A549 (cell line): ENCODE measurements at regions not wholly inside any gene's neighbourhood (a gene's known extent, or its start where the extent isn't known, plus 50 kb on each side); places are given as distances from the start of the nearest gene placed in this dataset.

ENCODE experiments used
- ATAC-seq, 2 experiments: fragments of 200-7000 bp in 1 of 2; fragments of >200 bp in 1 of 2; cut with Nextera tagmentation in 1 of 2; cut with Tn5 transposase in 1 of 2; 3 replicates each; pipeline versions ENCODE4 v1.8.0 to v1.9.1; 2018 to 2020; ENCODE audit warnings: mild to moderate bottlenecking in 1 of 2, moderate library complexity in 1 of 2
- CTCF ChIA-PET: fragments of 300-600 bp; sonication (Branson Sonifier 250); formaldehyde crosslinking; extraction: SDS; loops from one replicate; lab custom pipeline; 2021; ENCODE audit warnings: antibody characterized with exemption, inconsistent platforms; lab: Yijun Ruan, JAX
- POLR2A ChIA-PET: fragments of 350-600 bp; formaldehyde crosslinking; extraction: SDS; loops from one replicate; lab custom pipeline; 2021; ENCODE audit warnings: antibody characterized with exemption, inconsistent platforms; lab: Yijun Ruan, JAX
- DNase-seq, 2 experiments: peaks; one replicate each; pipeline versions ENCODE4 v3.0.0 to v3.0.0-alpha.2; 2011 to 2016; ENCODE audit warnings: low read depth in 1 of 2, low spot score in 1 of 2
- FAIRE-seq: peaks from 2 replicates; lab custom pipeline; 2011; peaks lifted over from hg19 to GRCh38; lab: Jason Lieb, UNC
- H3K27ac ChIP-seq, 2 experiments: fragments of >200 bp; sonication (Bioruptor Twin); formaldehyde crosslinking; 3 replicates each; pipeline ENCODE4 v1.5.1; 2016 to 2017
- H3K4me1 ChIP-seq: fragments of >200 bp; sonication (Bioruptor Twin); formaldehyde crosslinking; 3 replicates; pipeline ENCODE4 v1.6.1; 2016
- H3K4me2 ChIP-seq: fragments of >200 bp; sonication (Bioruptor Twin); formaldehyde crosslinking; 3 replicates; pipeline ENCODE4 v1.6.1; 2016
- H3K4me3 ChIP-seq: fragments of >200 bp; sonication (Bioruptor Twin); formaldehyde crosslinking; 3 replicates; pipeline ENCODE4 v1.5.1; 2016
- H3K9me3 ChIP-seq: fragments of >200 bp; sonication (Bioruptor Twin); formaldehyde crosslinking; 3 replicates; pipeline ENCODE4 v1.6.1; 2016
- CBX2 ChIP-seq: fragments of 200-600 bp; sonication (generic); IDR thresholded peaks from 2 replicates; pipeline ENCODE4 v1.6.1; 2016; ENCODE audit warnings: low read depth, mild to moderate bottlenecking, borderline replicate concordance
- CHD2 ChIP-seq: fragments of 150-350 bp; IDR thresholded peaks from 2 replicates; pipeline ENCODE4 v1.6.1; 2014; ENCODE audit warnings: low read length; ENCODE audit not compliant: partially characterized antibody
- CHD4 ChIP-seq: fragments of 200-600 bp; sonication (generic); IDR thresholded peaks from 2 replicates; pipeline ENCODE4 v1.6.1; 2016; ENCODE audit warnings: antibody characterized with exemption, mild to moderate bottlenecking, borderline replicate concordance
- FOSB ChIP-seq: fragments of 250-450 bp; sonication (Bioruptor Pico); IDR thresholded peaks from 2 replicates; pipeline ENCODE4 v1.5.0; 2020; ENCODE audit warnings: mild to moderate bottlenecking, moderate library complexity
- FOXS1 ChIP-seq: fragments of 250-450 bp; sonication (Bioruptor Pico); IDR thresholded peaks from 2 replicates; pipeline ENCODE4 v1.5.0; 2020; ENCODE audit warnings: mild to moderate bottlenecking, moderate library complexity
- HDAC2 ChIP-seq: fragments of 200-600 bp; sonication (generic); IDR thresholded peaks from 2 replicates; pipeline ENCODE4 v1.6.1; 2016
- HEYL ChIP-seq: fragments of 250-450 bp; sonication (Bioruptor Pico); IDR thresholded peaks from 2 replicates; pipeline ENCODE4 v1.8.0; 2021; ENCODE audit warnings: mild to moderate bottlenecking, moderate library complexity
- HOXB13 ChIP-seq: fragments of 250-450 bp; sonication (Bioruptor Pico); IDR thresholded peaks from 2 replicates; pipeline ENCODE4 v1.5.0; 2020; ENCODE audit warnings: low read depth, mild to moderate bottlenecking, moderate library complexity
- HOXB5 ChIP-seq: fragments of 250-450 bp; sonication (Bioruptor Pico); IDR thresholded peaks from 2 replicates; pipeline ENCODE4 v1.5.0; 2020; ENCODE audit warnings: mild to moderate bottlenecking, moderate library complexity
- KDM1A ChIP-seq: fragments of 200-600 bp; sonication (generic); IDR thresholded peaks from 2 replicates; pipeline ENCODE4 v1.6.1; 2016; ENCODE audit warnings: low read depth, mild to moderate bottlenecking
- MAFK ChIP-seq: fragments of 450-650 bp; IDR thresholded peaks from 2 replicates; pipeline ENCODE4 v1.6.1; 2014; ENCODE audit not compliant: partially characterized antibody
- MAZ ChIP-seq: fragments of 150-350 bp; IDR thresholded peaks from 2 replicates; pipeline ENCODE4 v1.6.1; 2014; ENCODE audit warnings: antibody characterized with exemption, low read depth, low read length, borderline replicate concordance
- NPAS2 ChIP-seq: fragments of 250-450 bp; sonication (Bioruptor Pico); IDR thresholded peaks from 2 replicates; pipeline ENCODE4 v1.8.0; 2022; ENCODE audit warnings: mild to moderate bottlenecking, moderate library complexity, borderline replicate concordance
- NR3C1 ChIP-seq: fragments of >200 bp; sonication (Bioruptor Twin); formaldehyde crosslinking; IDR thresholded peaks from 3 replicates; pipeline ENCODE4 v1.6.1; 2017
- POLR2A ChIP-seq: IDR thresholded peaks from 2 replicates; pipeline ENCODE4 v1.6.1; 2012; ENCODE audit warnings: mild to moderate bottlenecking, low read length
- POLR2AphosphoS2 ChIP-seq: conservative IDR thresholded peaks from 2 replicates; pipeline ENCODE4 v1.6.1; 2012; ENCODE audit warnings: low read length, improper control_type of control experiment, inconsistent platforms
- RARB ChIP-seq: fragments of 250-450 bp; sonication (Bioruptor Pico); IDR thresholded peaks from 2 replicates; pipeline ENCODE4 v1.8.0; 2021; ENCODE audit warnings: mild to moderate bottlenecking, moderate library complexity
- ZSCAN20 ChIP-seq: fragments of 250-450 bp; sonication (Bioruptor Pico); IDR thresholded peaks from 2 replicates; pipeline ENCODE4 v1.8.0; 2022; ENCODE audit warnings: mild to moderate bottlenecking, moderate library complexity
- WGBS: methylation state at CpG from one replicate; pipeline ENCODE4 v1.1.6; 2017; ENCODE audit errors: missing lambda C conversion rate; 5-methylcytosine and 5-hydroxymethylcytosine counted together
- TF ChIP-seq, protein P1 (sequence below): IDR thresholded peaks from 2 replicates; pipeline ENCODE4 v1.6.1; 2012; ENCODE audit warnings: low read depth, borderline replicate concordance
- TF ChIP-seq, protein P2 (sequence below): fragments of 150-350 bp; IDR thresholded peaks from 2 replicates; pipeline ENCODE4 v1.6.1; 2014; ENCODE audit warnings: low read depth, mild to moderate bottlenecking, low read length
- TF ChIP-seq, protein P3 (sequence below): fragments of 200-600 bp; sonication (generic); IDR thresholded peaks from 2 replicates; pipeline ENCODE4 v1.6.1; 2016; ENCODE audit warnings: antibody characterized with exemption, mild to moderate bottlenecking, moderate library complexity
- TF ChIP-seq, protein P4 (sequence below): fragments of >200 bp; sonication (Bioruptor Twin); formaldehyde crosslinking; IDR thresholded peaks from 3 replicates; pipeline ENCODE4 v1.5.1; 2016
- TF ChIP-seq, protein P5 (sequence below): fragments of 250-450 bp; sonication (Bioruptor Pico); IDR thresholded peaks from 2 replicates; pipeline ENCODE4 v1.5.0; 2020; ENCODE audit warnings: low read depth, mild to moderate bottlenecking, moderate library complexity
- TF ChIP-seq, protein P6 (sequence below): fragments of >200 bp; sonication (Bioruptor Twin); formaldehyde crosslinking; IDR thresholded peaks from 2 replicates; pipeline ENCODE4 v1.6.1; 2016

DNA sequence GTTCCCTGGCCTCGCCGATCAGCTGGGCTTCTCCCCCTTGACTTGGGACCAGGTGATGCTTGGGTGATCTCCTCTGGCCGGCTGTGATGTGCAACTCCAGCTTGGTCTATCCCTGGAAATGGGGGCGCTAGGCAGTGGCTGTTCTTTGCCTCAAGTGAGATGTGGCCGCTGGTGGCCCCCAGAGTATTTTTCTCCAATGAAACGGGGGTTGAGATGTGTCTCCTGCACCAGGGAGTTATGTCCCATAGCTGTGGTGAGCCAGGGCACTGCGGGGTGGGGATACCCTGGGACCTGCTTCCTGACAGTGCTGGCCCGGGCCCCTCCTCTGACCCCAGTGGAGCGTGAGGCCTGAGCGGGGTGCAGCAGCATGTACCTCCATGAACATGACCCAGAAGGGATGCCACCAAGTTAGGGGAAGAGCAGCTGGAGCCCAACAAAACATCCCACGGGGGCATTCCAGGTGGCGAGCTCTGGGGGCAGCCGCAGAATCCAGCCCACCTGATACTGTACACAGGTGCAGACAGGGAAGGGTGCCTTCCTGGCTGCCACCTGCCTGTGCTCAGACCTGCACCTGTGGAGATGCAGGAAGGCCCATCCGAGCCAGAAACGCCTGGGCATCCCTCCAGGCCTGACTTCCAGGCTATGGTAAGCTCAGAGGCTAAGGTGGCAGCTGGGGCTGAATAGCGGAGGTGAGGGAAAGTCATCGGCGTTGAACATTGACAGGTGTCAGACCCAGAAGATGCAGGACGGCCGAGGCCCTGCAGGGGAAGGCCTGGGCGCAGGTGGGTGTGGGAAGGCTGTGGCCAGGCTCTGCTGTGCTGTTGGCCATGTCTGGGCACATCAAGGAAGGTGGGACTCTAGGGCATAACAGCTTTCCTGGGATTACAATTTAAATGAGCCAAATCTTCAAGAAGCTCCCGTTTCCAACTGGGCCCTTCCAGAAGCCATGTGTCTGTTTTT, 97.3 kb downstream of the CTTN start:
- no peak for FAIRE-seq

DNA sequence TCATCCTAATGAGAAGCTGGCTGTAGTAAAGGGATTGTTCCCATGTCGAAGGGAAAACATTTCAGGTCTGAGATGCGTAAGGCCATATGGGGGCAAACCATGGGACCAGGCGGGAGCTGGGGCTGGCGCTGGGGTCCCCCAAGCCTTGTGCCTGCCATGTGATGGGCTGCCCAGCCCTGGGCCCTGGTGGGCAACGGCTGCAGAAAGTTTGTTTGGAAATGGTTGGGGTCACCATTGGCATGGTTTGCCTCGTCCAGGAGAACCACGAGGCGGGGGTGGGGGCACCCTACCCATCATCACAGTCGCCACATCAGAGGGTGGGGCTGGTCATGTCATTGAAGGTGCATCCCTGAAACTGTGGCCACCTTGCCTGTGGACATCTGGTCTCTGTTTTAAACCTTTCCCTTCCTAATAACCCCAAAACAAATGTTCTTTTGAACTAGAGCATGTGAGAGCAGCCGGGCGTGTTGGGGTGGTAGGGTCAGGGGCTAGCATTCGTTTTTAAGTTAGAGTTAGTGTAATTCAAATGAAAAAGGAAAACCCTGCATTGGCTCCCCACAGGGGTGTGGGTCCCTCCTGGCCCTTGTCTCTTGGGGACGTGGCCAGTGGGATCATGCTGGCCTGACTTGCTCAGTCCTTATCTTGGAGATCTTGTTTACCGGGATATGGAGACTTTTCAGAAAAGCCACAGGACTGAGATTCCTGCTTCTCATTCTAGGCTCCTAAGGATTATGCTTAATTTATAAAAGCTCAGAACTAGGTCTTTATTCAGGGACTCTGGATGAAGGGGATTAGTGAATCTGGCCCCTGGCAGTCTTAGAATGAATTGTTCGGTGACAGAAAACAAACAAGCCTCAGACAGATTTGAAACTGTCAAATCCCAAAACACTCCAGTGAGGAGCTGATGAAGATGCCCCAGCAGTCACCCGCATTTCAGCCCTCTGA, 98.5 kb downstream of the CTTN start:
- WGBS, result 73% methylated on average over 14 of the region's 16 CpGs
- CTCF ChIA-PET, result interaction anchor here (1.6 kb wide), 1 partner anchor 16 kb away, joined by 4 read pairs; no protein-coding TSS in a partner anchor

More for the DNA sequence above, 97.3 kb downstream of the CTTN start:
- CTCF ChIA-PET, result interaction anchor here (0.6 to 1.2 kb wide), 2 partner anchors 9 to 22 kb away, joined by 3 read pairs; no protein-coding TSS in a partner anchor
- no peaks in the 10 kb centered on the region for H3K9me3 ChIP-seq
- H3K4me2 ChIP-seq, result no peak overlapping the region
- TF ChIP-seq POLR2A, result no peak
- TF ChIP-seq, protein P1, sequence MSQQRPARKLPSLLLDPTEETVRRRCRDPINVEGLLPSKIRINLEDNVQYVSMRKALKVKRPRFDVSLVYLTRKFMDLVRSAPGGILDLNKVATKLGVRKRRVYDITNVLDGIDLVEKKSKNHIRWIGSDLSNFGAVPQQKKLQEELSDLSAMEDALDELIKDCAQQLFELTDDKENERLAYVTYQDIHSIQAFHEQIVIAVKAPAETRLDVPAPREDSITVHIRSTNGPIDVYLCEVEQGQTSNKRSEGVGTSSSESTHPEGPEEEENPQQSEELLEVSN, result no peak
- TF ChIP-seq CBX2, result no peak
- no peak for TF ChIP-seq HOXB13 (CRISPR knock-in tag)
- TF ChIP-seq RARB (CRISPR knock-in tag), result no peak
- TF ChIP-seq, protein P2, sequence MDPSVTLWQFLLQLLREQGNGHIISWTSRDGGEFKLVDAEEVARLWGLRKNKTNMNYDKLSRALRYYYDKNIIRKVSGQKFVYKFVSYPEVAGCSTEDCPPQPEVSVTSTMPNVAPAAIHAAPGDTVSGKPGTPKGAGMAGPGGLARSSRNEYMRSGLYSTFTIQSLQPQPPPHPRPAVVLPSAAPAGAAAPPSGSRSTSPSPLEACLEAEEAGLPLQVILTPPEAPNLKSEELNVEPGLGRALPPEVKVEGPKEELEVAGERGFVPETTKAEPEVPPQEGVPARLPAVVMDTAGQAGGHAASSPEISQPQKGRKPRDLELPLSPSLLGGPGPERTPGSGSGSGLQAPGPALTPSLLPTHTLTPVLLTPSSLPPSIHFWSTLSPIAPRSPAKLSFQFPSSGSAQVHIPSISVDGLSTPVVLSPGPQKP, result no peak
- no peak for TF ChIP-seq POLR2AphosphoS2
- no peak for TF ChIP-seq MAZ
- no peak for TF ChIP-seq HEYL (CRISPR knock-in tag)
- no peak for TF ChIP-seq HOXB5
- TF ChIP-seq, protein P3, sequence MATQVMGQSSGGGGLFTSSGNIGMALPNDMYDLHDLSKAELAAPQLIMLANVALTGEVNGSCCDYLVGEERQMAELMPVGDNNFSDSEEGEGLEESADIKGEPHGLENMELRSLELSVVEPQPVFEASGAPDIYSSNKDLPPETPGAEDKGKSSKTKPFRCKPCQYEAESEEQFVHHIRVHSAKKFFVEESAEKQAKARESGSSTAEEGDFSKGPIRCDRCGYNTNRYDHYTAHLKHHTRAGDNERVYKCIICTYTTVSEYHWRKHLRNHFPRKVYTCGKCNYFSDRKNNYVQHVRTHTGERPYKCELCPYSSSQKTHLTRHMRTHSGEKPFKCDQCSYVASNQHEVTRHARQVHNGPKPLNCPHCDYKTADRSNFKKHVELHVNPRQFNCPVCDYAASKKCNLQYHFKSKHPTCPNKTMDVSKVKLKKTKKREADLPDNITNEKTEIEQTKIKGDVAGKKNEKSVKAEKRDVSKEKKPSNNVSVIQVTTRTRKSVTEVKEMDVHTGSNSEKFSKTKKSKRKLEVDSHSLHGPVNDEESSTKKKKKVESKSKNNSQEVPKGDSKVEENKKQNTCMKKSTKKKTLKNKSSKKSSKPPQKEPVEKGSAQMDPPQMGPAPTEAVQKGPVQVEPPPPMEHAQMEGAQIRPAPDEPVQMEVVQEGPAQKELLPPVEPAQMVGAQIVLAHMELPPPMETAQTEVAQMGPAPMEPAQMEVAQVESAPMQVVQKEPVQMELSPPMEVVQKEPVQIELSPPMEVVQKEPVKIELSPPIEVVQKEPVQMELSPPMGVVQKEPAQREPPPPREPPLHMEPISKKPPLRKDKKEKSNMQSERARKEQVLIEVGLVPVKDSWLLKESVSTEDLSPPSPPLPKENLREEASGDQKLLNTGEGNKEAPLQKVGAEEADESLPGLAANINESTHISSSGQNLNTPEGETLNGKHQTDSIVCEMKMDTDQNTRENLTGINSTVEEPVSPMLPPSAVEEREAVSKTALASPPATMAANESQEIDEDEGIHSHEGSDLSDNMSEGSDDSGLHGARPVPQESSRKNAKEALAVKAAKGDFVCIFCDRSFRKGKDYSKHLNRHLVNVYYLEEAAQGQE, result no peak
- TF ChIP-seq NPAS2 (CRISPR knock-in tag), result no peak
- no peak for TF ChIP-seq CHD2
- no peak for TF ChIP-seq FOSB (CRISPR knock-in tag)
- TF ChIP-seq, all 56 proteins: peak for 0
- ATAC-seq (no peak), DNase-seq (no peak)
- POLR2A ChIA-PET, result no interaction called here
- H3K4me3 ChIP-seq, result no peak overlapping the region
- no peaks in the 10 kb centered on the region for H3K4me1 ChIP-seq
- H3K27ac ChIP-seq, result no peak overlapping the region
- 87% methylated on average over 19 of the region's 22 CpGs for whole genome bisulfite sequencing

More for the DNA sequence above, 98.5 kb downstream of the CTTN start:
- H3K27ac ChIP-seq, result no peak overlapping the region
- H3K4me1 ChIP-seq, result no peaks in the 10 kb centered on the region
- FAIRE-seq, result no peak
- TF ChIP-seq KDM1A (no peak), HOXB5 (no peak), HDAC2 (no peak), CHD4 (no peak), MAFK (no peak), NR3C1 (no peak), ZSCAN20 (CRISPR knock-in tag) (no peak), FOXS1 (CRISPR knock-in tag) (no peak), NPAS2 (CRISPR knock-in tag) (no peak), MAZ (no peak)
- TF ChIP-seq, protein P4, sequence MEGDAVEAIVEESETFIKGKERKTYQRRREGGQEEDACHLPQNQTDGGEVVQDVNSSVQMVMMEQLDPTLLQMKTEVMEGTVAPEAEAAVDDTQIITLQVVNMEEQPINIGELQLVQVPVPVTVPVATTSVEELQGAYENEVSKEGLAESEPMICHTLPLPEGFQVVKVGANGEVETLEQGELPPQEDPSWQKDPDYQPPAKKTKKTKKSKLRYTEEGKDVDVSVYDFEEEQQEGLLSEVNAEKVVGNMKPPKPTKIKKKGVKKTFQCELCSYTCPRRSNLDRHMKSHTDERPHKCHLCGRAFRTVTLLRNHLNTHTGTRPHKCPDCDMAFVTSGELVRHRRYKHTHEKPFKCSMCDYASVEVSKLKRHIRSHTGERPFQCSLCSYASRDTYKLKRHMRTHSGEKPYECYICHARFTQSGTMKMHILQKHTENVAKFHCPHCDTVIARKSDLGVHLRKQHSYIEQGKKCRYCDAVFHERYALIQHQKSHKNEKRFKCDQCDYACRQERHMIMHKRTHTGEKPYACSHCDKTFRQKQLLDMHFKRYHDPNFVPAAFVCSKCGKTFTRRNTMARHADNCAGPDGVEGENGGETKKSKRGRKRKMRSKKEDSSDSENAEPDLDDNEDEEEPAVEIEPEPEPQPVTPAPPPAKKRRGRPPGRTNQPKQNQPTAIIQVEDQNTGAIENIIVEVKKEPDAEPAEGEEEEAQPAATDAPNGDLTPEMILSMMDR, result no peak
- TF ChIP-seq, protein P5, sequence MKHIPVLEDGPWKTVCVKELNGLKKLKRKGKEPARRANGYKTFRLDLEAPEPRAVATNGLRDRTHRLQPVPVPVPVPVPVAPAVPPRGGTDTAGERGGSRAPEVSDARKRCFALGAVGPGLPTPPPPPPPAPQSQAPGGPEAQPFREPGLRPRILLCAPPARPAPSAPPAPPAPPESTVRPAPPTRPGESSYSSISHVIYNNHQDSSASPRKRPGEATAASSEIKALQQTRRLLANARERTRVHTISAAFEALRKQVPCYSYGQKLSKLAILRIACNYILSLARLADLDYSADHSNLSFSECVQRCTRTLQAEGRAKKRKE (CRISPR knock-in tag), result no peak
- TF ChIP-seq, protein P6, sequence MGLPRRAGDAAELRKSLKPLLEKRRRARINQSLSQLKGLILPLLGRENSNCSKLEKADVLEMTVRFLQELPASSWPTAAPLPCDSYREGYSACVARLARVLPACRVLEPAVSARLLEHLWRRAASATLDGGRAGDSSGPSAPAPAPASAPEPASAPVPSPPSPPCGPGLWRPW, result no peak
- TF ChIP-seq, all 56 proteins: peak for 0
- no peaks in the 10 kb centered on the region for H3K9me3 ChIP-seq
- H3K4me3 ChIP-seq, result no peak overlapping the region
- DNase-seq, result no peak
- no peak for ATAC-seq
- no peak overlapping the region for H3K4me2 ChIP-seq
- POLR2A ChIA-PET, result no interaction called here
